Muscle of back (tissue), 3 donors: ENCODE measurements at regions not wholly inside any gene's neighbourhood (a gene's known extent, or its start where the extent isn't known, plus 50 kb on each side); places are given as distances from the start of the nearest gene placed in this dataset.
"Not testable (repeated sequence)": the region's sequence is repeated elsewhere in the genome, so short reads cannot be mapped to it uniquely, and the experiment has no call there.

ENCODE experiments used
- DNase-seq, 3 donors: peaks; one replicate each; pipeline versions ENCODE4 v3.0.0 to v3.0.0-alpha.2; 2013

- no peak for DNase-seq
Measured at GRCh38 chr15:31433091-31433490, 106.5 kb downstream of the KLF13 start.

- DNase-seq: no peak
Measured at GRCh38 chr15:31433574-31433973, 106.9 kb downstream of the KLF13 start.

GRCh38 chr15:31434275-31434587, 107.6 kb downstream of the KLF13 start:
- no peak for DNase-seq

- DNase-seq: peak in 2 of 3 donors; percentile 22 to 59
Measured at GRCh38 chr15:31434588-31435260, 108.1 kb downstream of the KLF13 start.

GRCh38 chr15:31435261-31435911, 108.8 kb downstream of the KLF13 start:
- DNase-seq: peak; percentile 57 to 78 (median 58)

- no peak for DNase-seq
Measured at GRCh38 chr15:31435912-31436628, 109.4 kb downstream of the KLF13 start.

- DNase-seq: no peak
Measured at GRCh38 chr15:31437686-31438085, 111.1 kb downstream of the KLF13 start.

GRCh38 chr15:31438601-31439265, 112.1 kb downstream of the KLF13 start:
- DNase-seq: no peak

- DNase-seq: no peak
Measured at GRCh38 chr15:31439328-31439727, 112.7 kb downstream of the KLF13 start.

- not testable (repeated sequence) for DNase-seq
Measured at GRCh38 chr15:31440216-31440615, 113.6 kb downstream of the KLF13 start.

- DNase-seq: peak in 2 of 3 donors; percentile 45 to 71
Measured at GRCh38 chr15:31440754-31441311, 114.2 kb downstream of the KLF13 start.

GRCh38 chr15:31442226-31442625, 115.6 kb downstream of the KLF13 start:
- no peak for DNase-seq

GRCh38 chr15:31442699-31443111, 116.1 kb downstream of the KLF13 start:
- DNase-seq: peak; percentile 27 to 84 (median 46)

- DNase-seq: no peak
Measured at GRCh38 chr15:31444844-31445243, 118.2 kb downstream of the KLF13 start.

- no peak for DNase-seq
Measured at GRCh38 chr15:31446546-31446945, 119.9 kb downstream of the KLF13 start.

GRCh38 chr15:31447931-31448634, 121.4 kb downstream of the KLF13 start:
- no peak for DNase-seq

- DNase-seq: no peak
Measured at GRCh38 chr15:31448635-31448979, 122.0 kb downstream of the KLF13 start.

- no peak for DNase-seq
Measured at GRCh38 chr15:31452595-31453557, 126.2 kb downstream of the KLF13 start.

GRCh38 chr15:31453558-31454318, 127.1 kb downstream of the KLF13 start:
- no peak for DNase-seq

GRCh38 chr15:31455499-31455898, 128.9 kb downstream of the KLF13 start:
- DNase-seq: no peak
